Endothelial cell of hepatic sinusoid (primary cell): ENCODE measurements at regions not wholly inside any gene's neighbourhood (a gene's known extent, or its start where the extent isn't known, plus 50 kb on each side); places are given as distances from the start of the nearest gene placed in this dataset.

Source experiments
- in situ Hi-C: cut with HindIII; loops from 2 replicates; pipeline ENCODE4 v1.10.0; 2017; ENCODE audit warnings: low sequenced_read_pairs

DNA sequence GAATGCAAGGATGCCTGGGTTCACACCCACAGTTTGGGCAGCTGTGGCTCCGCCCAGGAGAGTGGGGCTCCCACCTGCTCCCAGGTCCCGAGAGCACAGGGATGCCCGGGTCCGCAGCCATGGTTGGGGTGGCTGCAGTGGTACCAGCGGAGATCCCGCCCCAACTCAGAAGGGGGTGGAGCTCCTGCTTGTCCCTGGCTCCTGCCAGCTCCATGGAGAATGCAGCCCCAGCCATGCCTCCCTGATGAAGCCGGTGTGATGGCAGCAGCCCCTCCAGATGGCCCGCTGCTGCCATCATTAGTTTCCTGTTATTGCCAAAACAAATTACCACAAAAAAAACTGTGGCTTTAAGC is 113.1 kb upstream of the RUNX3 start:
- in situ Hi-C loops, result loop anchor here (5.0 to 10.0 kb wide), 2 partner anchors 39 to 58 kb away; no protein-coding TSS in a partner anchor

DNA sequence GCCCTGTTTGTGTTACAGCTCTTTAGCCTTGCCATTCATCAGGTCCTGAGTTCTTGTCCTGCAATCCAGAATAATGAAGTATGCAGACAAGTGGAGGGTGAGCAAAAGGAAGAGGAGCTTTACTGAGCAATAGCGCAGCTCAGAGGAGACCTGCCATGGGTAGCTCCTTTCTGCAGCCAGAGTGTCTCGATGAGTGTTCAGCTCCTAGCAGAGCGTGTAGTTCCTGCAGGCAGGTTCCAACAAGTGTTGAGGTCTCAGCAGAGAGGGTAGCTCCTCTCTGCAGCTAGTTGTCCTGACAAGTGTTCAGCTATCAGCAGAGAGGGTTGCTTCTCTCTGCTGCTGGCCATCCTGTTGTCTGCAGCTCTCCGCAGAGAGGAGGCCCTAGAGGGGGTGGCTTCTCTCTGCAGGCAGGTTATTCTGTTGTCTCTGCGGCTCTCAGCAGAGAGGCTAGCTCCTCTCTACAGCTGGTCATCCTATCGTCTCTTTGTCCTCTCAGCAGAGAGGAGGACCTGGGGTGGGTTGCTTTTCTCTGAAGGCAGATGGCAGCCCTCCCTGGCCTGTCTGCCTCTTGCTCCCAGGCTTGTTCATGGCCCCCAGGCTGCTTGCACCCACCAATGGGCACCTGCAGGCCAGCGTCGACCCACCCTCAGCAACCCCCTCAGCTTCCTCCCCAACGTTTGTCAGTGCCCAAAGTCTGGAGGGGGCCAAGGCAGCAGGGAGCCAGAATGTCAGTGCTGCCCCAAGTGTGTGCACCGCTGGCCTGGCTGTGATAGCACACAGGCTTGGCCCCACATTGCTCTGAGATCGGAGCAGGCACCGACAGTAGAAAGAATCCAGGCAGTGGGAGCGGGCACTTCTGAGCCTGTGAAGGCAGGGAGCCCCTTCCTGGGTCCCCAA is 112.5 kb upstream of the RUNX3 start:
- in situ Hi-C loops, result loop anchor here (5.0 to 10.0 kb wide), 2 partner anchors 40 to 58 kb away; no protein-coding TSS in a partner anchor

- in situ Hi-C loops, result loop anchor here (5.0 to 10.0 kb wide), 2 partner anchors 40 to 57 kb away; no protein-coding TSS in a partner anchor
Measured at GRCh38 chr1:25041916-25042315, 111.8 kb upstream of the RUNX3 start.

- in situ Hi-C loops, result loop anchor here (5.0 to 10.0 kb wide), 2 partner anchors 42 to 55 kb away; no protein-coding TSS in a partner anchor
Measured at GRCh38 chr1:25040122-25040685, 110.1 kb upstream of the RUNX3 start.

DNA sequence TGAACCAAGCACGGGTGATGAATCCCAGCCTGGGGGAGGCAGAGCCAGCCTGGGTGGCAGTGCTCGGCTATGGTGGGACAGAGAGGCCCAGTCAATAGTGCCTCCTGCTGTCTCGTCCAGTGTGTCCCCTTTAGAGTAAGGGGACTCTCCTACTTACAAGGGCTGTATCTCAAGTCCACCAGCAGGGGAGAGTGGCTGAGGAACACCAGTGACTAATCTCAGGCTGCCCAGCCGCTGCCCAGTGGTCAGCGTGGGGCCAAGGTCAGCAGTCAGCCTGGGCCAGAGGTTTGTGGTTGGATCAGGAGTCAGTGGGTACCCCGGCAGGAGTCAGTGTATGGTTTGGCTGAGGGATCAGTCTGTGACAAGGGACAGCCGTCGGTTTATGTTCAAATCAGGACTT is 109.2 kb upstream of the RUNX3 start:
- in situ Hi-C loops, result no loop called here

DNA sequence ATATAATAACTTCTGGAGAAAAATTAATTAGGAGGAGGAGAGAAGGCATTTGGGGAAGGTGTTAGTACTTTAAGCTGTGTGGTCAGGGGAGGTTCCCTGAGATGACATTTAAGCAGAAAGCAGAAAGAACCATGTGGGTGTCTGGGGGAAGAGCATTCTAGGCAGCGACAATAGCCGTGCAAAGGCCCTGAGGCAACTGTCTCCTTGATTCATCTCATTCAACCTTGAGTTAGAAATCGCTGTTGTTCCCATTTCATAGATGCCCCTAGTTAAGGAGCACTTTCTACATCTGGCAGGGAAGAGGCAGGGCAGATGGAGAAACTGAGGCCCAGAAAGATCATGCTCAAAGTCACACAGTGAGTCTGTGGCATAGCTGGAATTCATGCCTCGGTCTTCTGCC is 108.6 kb upstream of the RUNX3 start:
- in situ Hi-C loops, result no loop called here

DNA sequence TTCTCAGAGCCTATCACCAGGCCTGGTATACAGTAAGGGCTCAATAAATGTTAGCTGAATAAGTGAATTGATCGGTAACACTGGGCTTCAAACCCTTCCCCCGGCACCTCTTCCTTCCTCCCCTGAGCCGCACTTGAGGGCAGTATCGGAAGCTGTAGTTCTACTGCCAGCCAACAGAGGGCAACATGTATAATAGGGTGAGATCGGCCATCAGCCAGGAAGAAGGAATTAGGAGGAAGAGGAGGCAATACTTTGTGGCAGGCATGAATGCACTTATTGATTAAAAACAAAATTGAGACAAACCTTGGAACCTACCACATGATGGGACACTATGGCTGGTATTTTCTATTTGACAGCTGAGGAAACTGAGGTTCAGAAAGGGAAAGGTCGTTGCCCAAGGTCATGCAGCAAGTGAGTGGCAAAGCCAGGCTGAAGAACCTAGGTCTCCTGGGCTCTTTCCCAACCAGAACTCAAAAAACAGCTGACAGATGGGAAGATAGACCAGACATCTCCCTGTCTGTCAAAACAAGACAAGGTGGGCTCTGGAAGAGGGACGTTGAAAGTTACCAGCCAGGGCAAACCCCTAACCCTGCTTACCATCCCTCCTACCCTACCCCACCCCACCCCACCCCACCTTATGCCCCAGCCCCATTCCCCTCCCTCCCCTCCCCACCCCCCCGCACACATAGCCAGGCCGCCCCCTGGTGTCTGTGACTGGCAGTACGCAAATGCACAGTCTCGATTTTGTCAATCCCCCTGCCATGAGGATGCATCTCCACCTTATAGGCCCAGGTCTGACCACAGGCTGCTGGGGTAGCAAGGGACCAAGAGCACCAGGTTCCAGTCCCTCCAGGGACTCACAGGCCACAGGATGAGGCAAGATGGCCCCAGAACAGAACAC is 107.3 kb upstream of the RUNX3 start:
- in situ Hi-C loops, result no loop called here

DNA sequence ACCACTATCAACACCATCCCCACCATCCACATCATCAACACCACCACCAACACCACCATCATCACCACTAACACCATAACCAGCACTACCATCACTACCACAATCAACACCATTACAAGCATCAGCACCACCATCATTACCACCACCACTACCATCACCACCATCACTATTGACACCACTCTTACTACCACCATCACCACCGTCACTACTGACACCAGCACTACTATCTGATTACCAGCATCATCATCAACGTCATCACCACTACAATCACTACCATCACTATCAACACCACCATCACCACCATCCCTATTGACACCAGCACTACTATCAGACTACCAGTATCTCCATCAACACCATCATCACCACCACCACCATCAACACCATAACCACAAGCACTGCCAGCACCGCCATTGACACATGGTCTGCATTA is 106.1 kb upstream of the RUNX3 start:
- in situ Hi-C loops, result no loop called here

DNA sequence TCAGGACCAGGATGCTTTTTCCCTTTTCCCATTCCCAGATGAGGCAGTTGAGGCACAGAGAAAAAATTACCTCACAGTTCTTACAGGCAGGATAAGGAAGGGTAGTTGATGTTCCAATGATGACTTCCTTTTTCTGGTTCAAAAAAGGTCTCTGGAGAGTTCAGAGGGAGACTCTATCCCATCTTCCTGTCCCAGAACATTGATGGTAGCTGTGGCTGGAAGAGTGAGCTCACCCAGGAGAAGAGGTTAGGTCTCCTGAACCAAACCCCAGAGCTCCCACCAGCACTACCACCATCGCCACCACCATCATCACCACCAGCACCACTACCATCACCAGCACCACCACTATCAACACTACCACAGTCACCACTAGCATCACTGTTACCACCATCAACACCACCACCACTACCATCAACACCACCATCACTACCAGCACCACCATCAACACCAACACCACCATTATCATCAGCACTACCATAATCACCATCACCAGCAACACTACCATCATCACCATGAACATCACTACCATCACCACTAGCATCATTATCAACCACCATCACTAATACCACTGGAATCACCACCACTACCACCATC is 105.5 kb upstream of the RUNX3 start:
- in situ Hi-C loops, result no loop called here

DNA sequence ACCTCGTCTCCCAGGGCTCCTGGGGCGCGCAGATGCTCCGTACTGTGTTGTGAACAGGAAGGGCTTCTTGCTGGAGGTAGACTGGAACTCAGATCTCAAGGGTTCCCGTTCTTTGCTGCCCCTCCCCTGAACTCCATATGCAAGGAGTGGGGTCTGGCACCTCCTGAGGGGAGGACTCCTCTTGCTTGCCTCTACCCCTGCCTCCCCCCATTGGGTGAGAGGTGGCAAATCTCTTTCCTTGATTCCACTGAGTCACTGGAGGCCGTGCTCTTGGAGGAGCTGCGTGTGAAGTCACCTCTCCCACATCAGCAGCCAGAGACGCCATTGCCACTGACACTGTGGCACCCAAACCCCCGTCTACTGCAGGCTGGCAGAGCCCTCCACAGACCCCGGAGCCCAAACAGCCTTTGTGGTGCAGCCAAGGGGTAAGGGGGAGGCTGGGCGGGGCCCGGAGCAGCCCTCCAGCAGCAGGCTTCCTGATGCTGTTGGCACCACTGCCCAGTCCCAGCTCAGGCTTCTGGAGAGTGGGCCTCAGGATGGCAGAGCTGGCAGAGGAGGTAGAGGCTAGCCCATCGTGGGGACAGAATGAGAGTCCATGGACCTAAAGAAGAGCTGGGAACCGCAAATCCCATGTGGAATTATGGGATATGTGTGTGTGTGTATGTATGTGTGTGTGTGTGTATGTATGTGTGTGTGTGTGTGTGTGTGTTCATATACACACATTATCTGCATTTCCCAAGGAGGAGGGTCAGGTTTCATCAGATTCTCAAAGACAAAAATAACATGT is 104.9 kb upstream of the RUNX3 start:
- in situ Hi-C loops, result no loop called here

DNA sequence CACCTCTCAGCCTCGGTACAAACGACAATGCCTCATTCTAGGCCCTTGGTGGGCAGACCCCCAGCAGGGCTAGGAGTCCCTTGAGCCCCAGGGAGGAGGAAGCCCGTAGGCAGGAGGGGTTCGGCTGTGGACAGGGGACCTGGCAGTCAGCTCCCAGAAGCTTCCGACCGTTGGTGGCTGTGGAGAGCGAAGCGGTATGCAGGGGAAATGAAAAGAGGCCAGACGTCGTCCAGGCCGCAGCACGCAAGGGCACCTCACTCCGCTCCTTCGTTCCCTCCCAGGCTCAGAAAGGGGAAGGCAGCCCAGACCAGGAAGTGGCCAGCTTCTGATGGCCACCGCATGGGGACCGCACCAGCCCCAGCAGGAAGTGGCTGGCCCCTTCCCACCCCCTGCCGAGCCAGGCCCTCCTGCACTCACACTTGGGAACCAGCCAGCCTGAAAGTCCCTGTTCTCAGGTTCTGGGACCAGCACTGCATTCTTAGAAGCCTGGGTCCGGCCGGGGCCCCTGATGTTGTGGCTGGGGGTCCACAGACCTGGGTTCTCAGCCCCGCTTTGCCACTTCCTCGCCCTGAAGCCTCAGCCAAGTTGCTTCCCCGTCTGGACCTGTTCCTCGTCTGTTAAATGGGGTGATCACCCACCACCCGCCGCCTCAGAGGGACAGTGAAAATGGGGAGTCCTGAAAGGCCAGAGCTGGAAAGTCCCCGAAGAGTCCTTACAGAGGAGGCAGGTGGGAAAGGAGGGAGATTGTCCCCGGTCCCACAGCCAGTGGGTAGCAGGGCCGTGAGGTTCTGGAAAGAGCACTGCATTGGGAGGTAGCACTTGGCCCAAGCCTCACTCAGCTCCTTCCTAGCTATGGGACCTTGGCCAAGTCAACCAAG is 104.0 kb upstream of the RUNX3 start:
- in situ Hi-C loops, result no loop called here

DNA sequence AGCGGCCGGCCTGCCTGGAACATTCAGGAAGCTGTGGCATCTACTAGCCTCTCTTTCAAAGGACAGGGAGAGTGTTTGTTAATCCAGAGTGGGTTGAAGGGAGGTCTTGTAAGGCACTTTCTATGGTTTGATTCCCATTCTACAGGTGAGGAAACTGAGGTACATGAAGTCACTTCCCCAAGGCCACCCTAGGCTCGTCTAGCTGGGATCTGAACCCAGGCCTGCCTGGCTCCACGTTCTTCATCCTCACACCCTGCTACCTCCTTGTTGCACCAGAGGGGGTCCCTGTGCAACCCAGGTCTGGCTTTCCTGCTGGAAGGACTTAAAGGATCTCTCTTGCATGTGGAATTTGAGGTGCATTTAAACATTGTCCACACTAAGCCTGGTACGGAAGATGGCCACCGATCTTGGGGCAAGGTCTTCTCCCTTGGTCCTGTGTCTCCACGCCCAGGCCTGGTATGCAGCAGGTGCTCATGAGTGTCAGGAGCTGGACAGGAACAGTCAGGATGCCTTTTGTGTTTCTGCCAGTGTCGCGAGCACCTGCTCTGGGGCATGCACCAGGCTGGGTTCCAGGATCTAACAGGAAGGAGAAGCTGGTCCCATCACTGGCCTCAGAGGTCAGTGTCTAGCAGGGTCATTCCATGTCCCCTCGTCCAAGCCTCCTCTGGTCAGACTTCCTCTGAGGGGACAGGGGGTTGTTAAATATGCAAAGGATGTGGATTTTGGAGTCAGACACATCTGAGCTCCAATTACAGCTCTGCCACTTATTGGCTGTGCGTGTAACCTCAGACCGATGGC is 103.2 kb upstream of the RUNX3 start:
- in situ Hi-C loops, result no loop called here

DNA sequence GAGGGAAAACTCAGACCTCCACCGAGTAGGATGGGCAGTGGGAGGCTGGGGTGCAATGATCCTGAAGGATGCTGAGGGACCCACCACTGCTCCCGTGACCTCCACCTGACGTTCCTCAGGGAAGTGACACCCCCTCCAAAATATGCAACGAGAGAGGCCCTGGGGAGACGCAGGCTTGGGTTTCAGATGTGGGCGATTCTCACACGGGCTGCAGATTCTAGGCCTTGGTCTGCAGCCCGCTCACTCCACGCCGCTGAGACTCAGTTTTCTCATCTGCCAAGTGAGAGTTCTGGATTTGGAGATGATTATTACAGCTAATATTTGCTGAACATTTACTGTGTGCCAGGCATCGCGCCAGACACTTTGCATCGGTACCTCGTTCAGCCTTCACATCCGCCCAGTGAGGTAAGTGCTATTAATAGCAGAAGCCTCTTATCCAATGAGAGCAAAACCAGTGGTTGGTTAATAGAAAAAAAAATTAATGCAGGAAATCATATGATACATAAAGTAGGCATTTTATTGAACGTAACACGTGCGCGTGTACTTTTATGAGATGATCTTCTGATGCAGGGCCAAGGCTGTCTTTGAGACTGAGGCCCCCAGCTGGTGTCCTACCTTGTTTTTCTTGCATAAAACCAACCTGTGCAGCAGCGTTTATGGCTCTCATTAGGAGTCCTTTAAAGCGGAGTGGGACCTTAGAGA is 102.0 kb upstream of the RUNX3 start:
- in situ Hi-C loops, result no loop called here

- in situ Hi-C loops, result no loop called here
Measured at GRCh38 chr1:25031601-25031965, 101.5 kb upstream of the RUNX3 start.

DNA sequence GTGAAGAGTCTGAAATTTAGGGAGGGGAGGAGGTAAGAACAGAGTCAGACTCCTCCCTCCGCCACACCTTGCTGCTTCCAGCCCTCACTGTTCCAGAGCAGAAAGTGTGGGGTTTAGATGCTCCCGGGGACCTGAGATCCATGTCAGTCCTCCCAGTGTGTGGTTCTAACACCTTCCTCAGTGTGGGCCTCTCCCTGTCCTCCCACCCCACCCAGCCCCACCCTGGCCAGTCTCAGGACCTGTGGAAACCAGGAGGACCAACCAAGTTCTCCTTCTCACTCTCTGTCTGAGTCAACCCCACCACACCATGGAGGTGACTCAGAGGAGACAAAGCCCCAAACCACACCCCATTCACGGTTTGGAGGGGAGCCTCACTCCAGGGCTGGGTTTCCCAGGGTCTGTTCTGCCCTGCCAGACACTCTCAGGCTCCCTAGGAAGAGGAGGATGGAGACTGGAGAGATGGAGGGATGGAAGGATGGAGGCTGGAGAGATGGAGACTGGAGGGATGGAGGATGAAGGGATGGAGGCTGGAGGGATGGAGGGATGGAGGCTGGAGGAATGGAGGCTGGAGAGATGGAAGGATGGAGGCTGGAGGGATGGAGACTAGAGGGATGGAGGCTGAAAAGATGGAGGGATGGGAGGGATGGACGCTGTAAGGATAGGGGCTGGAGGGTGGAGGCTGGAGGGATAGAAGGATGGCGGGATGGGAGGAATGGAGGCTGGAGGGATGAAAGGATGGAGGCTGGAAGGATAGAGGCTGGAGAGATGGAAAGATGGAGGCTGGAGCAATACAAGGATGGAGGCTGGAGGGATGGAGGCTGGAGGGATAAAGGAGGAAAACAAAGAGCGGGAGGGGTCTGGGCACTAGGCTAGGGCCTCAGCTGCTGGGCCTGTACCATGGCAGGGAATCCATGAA is 100.9 kb upstream of the RUNX3 start:
- in situ Hi-C loops, result no loop called here

DNA sequence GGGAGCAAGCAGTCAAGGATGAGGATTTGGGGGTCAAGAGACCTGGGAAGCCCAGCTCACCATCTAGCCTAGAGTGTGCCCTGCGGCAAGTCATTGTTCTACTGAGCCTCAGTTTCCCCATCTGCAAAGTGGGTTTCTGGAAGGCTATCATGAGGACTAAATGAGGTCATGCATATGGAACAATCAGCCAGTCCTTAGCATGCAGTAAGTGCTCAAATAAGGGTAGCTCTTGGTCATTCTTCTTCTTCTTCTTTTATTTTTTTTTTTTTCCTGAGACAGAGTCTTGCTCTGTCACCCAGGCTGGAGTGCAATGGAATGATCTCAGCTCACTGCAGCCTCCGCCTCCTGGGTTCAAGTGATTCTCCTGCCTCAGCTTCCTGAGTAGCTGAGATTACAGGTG is 99.9 kb upstream of the RUNX3 start:
- in situ Hi-C loops, result no loop called here
